AG09309 (cell line): ENCODE measurements at regions not wholly inside any gene's neighbourhood (a gene's known extent, or its start where the extent isn't known, plus 50 kb on each side); places are given as distances from the start of the nearest gene placed in this dataset.

Experiments used
- DNase-seq: peaks from one replicate; pipeline ENCODE4 v3.0.0-alpha.2; 2010; ENCODE audit warnings: low read depth
- H3K4me3 ChIP-seq: 2 replicates; pipeline ENCODE4 v1.5.1; 2011; ENCODE audit warnings: mild to moderate bottlenecking, low read depth, low read length, moderate library complexity; ENCODE audit not compliant: control insufficient read depth
- TF ChIP-seq, protein P1 (sequence below): IDR thresholded peaks from 2 replicates; pipeline ENCODE4 v1.5.1; 2011; ENCODE audit warnings: mild to moderate bottlenecking, low read depth, low read length, inconsistent platforms; ENCODE audit not compliant: insufficient read depth, control insufficient read depth; ENCODE audit errors: missing control alignments

DNA sequence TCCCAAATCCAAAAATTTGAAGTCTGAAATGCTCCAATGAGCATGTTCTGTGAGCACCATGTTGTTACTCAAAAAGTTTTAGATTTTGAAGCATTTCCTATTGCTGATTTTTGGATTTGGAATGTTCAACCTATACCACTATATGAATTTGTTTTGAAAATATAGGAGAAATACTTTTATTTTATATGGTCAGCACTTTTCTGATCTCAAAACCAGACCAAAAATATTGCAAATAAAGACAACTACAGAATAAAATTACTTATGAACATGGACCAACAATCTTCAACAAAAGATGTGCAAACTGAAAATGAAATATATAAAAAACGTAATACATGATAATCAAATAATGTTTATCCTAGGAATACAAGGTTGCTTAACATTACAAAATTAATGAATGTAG lies 73.7 kb upstream of the APOBEC4 start:
- TF ChIP-seq, protein P1, sequence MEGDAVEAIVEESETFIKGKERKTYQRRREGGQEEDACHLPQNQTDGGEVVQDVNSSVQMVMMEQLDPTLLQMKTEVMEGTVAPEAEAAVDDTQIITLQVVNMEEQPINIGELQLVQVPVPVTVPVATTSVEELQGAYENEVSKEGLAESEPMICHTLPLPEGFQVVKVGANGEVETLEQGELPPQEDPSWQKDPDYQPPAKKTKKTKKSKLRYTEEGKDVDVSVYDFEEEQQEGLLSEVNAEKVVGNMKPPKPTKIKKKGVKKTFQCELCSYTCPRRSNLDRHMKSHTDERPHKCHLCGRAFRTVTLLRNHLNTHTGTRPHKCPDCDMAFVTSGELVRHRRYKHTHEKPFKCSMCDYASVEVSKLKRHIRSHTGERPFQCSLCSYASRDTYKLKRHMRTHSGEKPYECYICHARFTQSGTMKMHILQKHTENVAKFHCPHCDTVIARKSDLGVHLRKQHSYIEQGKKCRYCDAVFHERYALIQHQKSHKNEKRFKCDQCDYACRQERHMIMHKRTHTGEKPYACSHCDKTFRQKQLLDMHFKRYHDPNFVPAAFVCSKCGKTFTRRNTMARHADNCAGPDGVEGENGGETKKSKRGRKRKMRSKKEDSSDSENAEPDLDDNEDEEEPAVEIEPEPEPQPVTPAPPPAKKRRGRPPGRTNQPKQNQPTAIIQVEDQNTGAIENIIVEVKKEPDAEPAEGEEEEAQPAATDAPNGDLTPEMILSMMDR, result no peak
- no peak overlapping the region for H3K4me3 ChIP-seq
- no peak for DNase-seq

DNA sequence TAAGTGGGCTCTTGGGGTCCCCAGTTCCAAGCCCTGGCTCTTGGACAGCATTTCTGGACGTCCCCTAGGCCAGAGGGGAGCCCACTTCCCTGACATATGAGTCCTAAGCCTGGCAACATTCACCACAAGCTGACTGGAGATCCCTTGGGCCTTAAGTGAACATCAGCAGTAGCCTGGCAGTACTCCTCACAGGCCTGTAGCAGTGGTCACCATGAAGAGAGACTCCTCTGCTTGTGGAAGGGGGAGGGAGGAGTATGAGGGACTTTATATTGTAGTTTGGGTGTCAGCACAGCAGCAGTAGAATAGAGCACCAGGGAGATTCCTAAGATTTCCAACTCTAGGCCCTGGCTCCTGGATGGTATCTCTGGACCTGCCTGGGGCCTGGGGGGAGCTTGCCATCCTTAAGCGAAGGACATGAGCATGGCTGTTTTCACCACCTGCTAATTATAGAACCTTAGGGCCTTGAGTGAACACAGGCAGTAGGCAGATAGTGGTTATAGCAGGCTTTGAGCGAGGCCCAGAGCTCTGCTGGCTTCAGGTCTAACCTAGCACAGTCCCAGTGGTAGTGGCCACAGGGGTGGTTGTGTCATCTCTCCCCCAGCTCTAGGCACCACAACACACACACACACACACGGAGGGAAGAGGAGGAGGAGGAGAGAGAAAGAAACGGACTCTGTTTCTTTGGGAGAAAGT lies 71.4 kb upstream of the APOBEC4 start:
- no peak for DNase-seq
- TF ChIP-seq, protein P1, result no peak

DNA sequence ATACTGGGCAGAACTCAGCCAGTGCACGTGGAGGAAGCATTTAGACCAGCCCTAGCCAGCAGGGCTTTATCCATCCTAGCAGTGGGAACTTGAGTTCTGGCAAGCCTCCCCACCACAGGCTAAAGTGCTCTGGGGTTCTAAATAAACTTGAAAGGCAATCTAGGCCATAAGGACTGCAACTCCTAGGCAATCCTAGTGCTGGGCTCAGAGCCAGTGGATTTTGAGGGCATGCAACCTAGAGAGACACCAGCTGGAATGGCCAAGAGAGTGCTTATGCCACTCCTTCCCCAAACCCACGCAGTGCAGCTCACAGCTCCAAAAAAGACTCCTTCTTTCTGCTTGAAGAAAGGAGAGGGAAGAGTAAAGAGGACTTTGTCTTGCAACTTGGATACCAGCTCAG lies 70.5 kb upstream of the APOBEC4 start:
- DNase-seq, result no peak
- TF ChIP-seq, protein P1, result no peak
- no peak overlapping the region for H3K4me3 ChIP-seq

More for the DNA sequence above, 71.4 kb upstream of the APOBEC4 start:
- H3K4me3 ChIP-seq, result no peak overlapping the region

DNA sequence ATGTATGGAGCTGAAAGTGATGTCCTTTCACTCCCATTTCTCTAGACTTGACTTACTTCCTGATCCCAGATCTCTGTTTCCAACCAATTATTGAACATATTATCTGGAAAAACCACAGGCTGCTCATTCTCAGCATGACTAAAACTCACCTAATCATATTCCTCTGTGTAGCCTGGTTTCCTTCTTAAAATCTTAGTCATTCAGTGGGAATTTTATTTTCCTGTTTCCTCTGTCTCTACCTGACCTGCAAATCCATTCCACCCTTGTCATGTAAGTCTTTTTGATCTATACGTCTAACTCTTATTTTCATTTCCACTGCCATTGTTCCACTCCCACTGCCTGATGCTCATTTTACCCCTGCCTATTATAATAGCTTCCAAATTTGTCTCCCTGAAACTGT lies 67.9 kb upstream of the APOBEC4 start:
- TF ChIP-seq, protein P1, result no peak
- no peak for DNase-seq
- H3K4me3 ChIP-seq, result no peak overlapping the region

DNA sequence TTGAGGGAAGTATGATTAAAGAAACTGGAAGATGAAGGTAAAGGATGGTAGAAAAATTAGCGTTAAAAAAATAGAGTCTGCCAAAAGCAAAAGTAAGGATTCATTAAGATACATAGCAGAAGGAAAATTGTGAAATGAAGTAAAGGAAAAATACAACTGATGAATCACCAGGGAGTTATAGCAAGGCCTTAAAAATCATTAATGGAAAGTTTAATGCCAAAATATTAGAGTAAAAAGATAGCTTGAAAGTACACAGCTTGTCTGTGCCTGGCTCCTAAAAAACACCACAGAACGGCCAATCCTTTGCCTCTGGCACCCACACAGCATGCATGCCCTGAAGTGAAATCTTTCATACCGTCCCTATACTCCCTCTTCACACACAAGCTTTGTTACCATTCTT lies 66.9 kb upstream of the APOBEC4 start:
- TF ChIP-seq, protein P1, result no peak
- no peak for DNase-seq
- H3K4me3 ChIP-seq, result no peak overlapping the region

DNA sequence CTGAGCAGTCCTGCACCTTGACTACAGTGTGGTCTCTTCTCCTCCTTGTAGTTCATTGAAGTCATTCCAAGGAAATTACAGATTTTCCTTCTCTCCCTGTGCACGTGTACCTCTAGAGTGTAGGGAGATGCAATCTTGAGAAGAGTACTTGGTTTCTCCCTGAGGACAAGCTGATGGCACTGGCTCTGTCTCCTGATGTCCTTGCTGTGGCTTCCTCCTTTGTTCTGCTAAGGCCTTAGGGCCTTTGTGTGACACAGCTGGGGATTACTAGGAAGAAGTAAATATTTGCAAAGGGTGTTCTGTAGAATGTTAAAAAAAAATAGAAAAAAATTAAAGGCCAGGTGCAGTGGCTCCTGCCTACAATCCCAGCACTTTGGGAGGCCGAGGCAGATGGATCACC lies 66.2 kb upstream of the APOBEC4 start:
- DNase-seq, result no peak
- TF ChIP-seq, protein P1, result no peak

More for the DNA sequence above, 66.2 kb upstream of the APOBEC4 start:
- H3K4me3 ChIP-seq, result no peak overlapping the region
